ENCODE measurements at regions not wholly inside any gene's neighbourhood (a gene's known extent, or its start where the extent isn't known, plus 50 kb on each side); places are given as distances from the start of the nearest gene placed in this dataset.

DNA sequence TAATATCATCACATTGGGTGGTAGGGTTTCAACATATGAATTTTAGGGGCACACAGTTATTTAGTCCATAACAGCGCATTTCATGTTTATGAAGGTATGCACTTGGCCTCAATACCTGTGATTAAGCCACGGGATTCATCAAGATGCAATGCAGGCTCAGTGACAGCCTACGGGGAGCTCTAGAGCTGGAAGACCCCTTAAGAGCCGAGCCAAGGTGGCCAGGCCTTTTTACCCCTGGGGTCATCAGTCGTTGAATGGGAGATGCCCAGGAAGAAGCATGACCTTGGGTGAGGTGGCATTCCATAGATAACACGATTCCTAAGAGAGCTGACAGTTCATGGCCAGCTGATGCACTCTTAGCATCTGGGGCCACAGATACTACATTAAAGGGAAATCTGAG is 380.0 kb downstream of the ZNF536 start:
- H3K27ac Mint-ChIP-seq, result no peak overlapping the region
- no peaks in the 10 kb centered on the region for H3K27me3 Mint-ChIP-seq
- no peak for DNase-seq
- H3K9me3 Mint-ChIP-seq, result peaks cover 3 to 20% (median 12%) of the 10 kb centered on the region in 7 donors
- no peaks in the 10 kb centered on the region for H3K36me3 Mint-ChIP-seq
- ATAC-seq (ENCODE audit: low read depth in 2 of 2), result no peak
- no peaks in the 10 kb centered on the region for H3K4me1 Mint-ChIP-seq
- no peak overlapping the region for H3K4me3 Mint-ChIP-seq

- Mint-ChIP-seq H3K36me3 (no peaks in the 10 kb centered on the region), H3K27me3 (peaks cover 5 to 14% (median 11%) of the 10 kb centered on the region in 3 donors), H3K9me3 (peaks cover 2 to 21% (median 8%) of the 10 kb centered on the region in 7 donors), H3K27ac (no peak overlapping the region), H3K4me1 (no peaks in the 10 kb centered on the region), H3K4me3 (no peak overlapping the region)
- ATAC-seq (ENCODE audit: low read depth in 2 of 2) (no peak), DNase-seq (no peak)
These were observed 373.3 kb downstream of the ZNF536 start for GRCh38 chr19:30745476-30745985.

DNA sequence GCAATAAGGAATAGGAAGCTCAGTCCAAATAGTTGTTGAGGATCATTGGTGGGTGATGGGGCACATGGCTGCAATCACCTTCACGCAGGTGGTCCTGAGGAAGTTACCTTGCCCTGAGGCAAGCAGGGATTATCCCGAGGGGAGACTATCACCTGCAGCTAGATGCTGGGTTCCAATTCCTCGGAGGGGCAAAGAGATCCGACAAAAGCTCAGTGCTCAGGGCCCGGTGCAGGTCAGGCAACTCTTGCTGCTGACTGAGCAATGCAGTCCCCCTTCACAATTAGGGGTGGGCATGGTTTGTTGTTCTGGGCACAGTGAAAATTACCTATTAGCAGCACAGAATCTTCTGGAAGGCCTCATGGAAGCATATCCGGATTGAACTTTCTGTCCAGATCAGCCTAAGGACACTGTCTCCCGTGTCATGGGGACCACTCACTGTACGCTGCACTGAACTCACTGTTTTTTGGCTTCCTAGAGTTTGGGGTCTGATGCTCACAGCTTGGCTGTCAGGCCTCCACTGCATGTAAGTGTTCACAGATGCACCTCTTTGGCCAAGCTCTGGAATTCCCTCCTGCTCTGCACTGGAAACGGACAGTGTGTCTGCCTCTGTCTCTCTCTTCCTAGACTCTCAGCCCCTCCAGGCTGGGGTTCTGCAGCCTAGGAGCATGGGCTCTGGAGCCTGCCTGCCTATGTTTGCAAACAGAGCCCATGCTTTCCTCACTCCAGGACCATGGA is 372.7 kb downstream of the ZNF536 start:
- H3K9me3 Mint-ChIP-seq, result peaks cover 0 to 14% (median 3%) of the 10 kb centered on the region in 7 donors

DNA sequence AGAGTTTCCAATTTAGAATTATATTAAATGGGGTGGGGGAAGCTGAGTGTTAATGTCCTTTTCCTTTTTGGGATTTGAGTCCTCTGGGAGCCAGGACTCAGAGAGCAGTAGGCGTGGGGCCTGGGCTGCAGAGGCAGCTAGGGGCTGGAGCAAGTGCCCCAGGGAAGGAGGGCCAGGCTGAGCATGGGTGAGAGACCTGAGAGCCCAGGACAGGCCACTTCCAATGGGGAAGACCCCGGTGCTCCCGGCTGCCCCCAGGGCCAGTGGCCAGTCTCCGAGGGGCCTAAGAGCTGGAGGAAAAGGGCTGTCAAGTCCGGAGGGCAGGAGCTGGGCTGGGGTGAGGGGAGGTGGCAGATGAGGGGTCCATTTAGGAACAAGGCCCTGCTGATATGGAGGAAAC is 371.5 kb downstream of the ZNF536 start:
- Mint-ChIP-seq H3K9me3 (peaks cover 0 to 4% (median under 1%) of the 10 kb centered on the region in 7 donors), H3K27me3 (peaks cover 5 to 14% (median 11%) of the 10 kb centered on the region in 3 donors), H3K4me1 (no peaks in the 10 kb centered on the region), H3K27ac (no peak overlapping the region), H3K4me3 (no peak overlapping the region), H3K36me3 (no peaks in the 10 kb centered on the region)
- DNase-seq, result no peak
- ATAC-seq (ENCODE audit: low read depth in 2 of 2), result no peak

More for the DNA sequence above, 372.7 kb downstream of the ZNF536 start:
- no peak for ATAC-seq (ENCODE audit: low read depth in 2 of 2)
- peaks cover 5 to 14% (median 11%) of the 10 kb centered on the region in 3 donors for H3K27me3 Mint-ChIP-seq
- DNase-seq, result no peak
- no peaks in the 10 kb centered on the region for H3K4me1 Mint-ChIP-seq
- H3K36me3 Mint-ChIP-seq, result no peaks in the 10 kb centered on the region
- no peak overlapping the region for H3K4me3 Mint-ChIP-seq
- no peak overlapping the region for H3K27ac Mint-ChIP-seq

GRCh38 chr19:30743011-30743410 is 370.8 kb downstream of the ZNF536 start:
- Mint-ChIP-seq H3K27me3 (peaks cover 5 to 16% (median 14%) of the 10 kb centered on the region in 3 donors), H3K27ac (no peak overlapping the region), H3K4me1 (no peaks in the 10 kb centered on the region), H3K9me3 (peaks cover 0 to 4% (median 3%) of the 10 kb centered on the region in 7 donors), H3K36me3 (no peaks in the 10 kb centered on the region), H3K4me3 (no peak overlapping the region)
- ATAC-seq (ENCODE audit: low read depth in 2 of 2) (no peak), DNase-seq (no peak)

GRCh38 chr19:30742406-30742938 is 370.3 kb downstream of the ZNF536 start:
- Mint-ChIP-seq H3K27ac (no peak overlapping the region), H3K27me3 (peaks cover 5 to 16% (median 14%) of the 10 kb centered on the region in 3 donors), H3K36me3 (no peaks in the 10 kb centered on the region), H3K4me1 (no peaks in the 10 kb centered on the region), H3K9me3 (peaks cover 0 to 4% (median 3%) of the 10 kb centered on the region in 7 donors), H3K4me3 (no peak overlapping the region)
- DNase-seq (no peak), ATAC-seq (ENCODE audit: low read depth in 2 of 2) (no peak)

DNA sequence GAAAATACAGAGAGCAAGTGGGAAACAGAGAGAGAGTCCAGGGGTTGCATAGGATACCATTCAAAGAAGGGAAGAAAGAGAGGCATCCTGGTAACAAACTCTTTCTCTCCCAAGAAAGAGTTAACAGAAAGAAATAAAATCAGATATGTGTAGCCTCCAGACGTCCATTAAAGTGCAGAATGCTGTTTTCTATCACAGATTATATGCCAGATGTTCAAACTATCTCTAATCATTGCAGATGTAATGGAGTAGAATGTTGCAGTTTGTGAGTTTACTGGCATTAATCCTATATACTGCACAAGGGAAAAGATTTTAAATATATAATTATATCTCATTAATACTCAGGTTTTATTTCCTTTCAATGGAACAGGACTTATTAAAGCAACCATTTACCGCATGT is 369.4 kb downstream of the ZNF536 start:
- ATAC-seq (ENCODE audit: low read depth in 2 of 2) (no peak), DNase-seq (no peak)
- H3K4me3 Mint-ChIP-seq, result no peak overlapping the region
- peaks cover 5 to 16% (median 14%) of the 10 kb centered on the region in 3 donors for H3K27me3 Mint-ChIP-seq
- H3K27ac Mint-ChIP-seq, result no peak overlapping the region
- peaks cover 0 to 4% (median 2%) of the 10 kb centered on the region in 7 donors for H3K9me3 Mint-ChIP-seq
- H3K36me3 Mint-ChIP-seq, result no peaks in the 10 kb centered on the region
- H3K4me1 Mint-ChIP-seq, result no peaks in the 10 kb centered on the region

DNA sequence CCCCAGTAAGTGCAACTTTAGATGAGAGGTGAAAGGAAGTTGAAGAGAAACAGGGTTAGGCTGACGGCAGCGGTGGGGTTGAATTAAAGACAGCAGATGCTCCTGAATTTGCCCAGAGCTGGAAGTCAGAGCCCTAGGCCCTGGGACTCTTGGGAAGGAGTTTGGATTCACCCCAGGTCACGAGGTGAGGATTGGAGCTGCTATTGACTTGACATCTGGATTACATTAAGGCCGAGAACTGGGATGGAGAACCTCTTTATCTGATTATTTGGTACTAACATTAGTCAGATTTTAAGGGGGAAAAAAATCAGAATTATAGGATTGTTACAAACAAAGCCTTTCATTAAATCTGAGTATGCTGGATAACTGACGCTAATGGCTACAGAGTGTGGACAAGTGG is 367.2 kb downstream of the ZNF536 start:
- ATAC-seq (ENCODE audit: low read depth in 2 of 2), result no peak
- no peak for DNase-seq
- Mint-ChIP-seq H3K4me1 (no peaks in the 10 kb centered on the region), H3K4me3 (no peak overlapping the region), H3K27me3 (peaks cover 5 to 16% (median 14%) of the 10 kb centered on the region in 3 donors), H3K27ac (no peak overlapping the region), H3K36me3 (no peaks in the 10 kb centered on the region), H3K9me3 (peaks cover 0 to 3% (median 2%) of the 10 kb centered on the region in 7 donors)

DNA sequence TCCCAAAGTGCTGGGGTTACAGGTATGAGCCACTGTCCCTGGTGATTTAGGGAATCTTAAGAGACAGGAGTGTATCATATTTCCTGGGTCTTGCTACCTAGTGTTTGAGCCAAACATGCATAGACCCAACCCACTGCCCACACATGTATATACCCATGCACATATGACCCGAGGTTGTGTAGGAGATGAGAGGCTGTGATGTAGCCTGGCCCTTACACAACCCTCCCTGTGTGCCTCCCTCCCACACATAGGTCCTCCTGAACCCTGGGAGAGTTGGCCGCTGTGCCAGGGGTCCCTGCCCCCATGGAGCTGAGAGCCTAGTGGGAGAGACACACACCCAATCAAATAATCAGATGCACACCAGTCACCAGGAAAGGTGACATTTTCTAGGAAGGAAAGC is 365.9 kb downstream of the ZNF536 start:
- Mint-ChIP-seq H3K9me3 (peaks cover 0 to 3% (median 0%) of the 10 kb centered on the region in 7 donors), H3K4me1 (no peaks in the 10 kb centered on the region), H3K36me3 (no peaks in the 10 kb centered on the region), H3K27ac (no peak overlapping the region), H3K27me3 (peaks cover 5 to 10% (median 6%) of the 10 kb centered on the region in 3 donors), H3K4me3 (no peak overlapping the region)
- ATAC-seq (ENCODE audit: low read depth in 2 of 2) (no peak), DNase-seq (no peak)

GRCh38 chr19:30734669-30735068 is 362.5 kb downstream of the ZNF536 start:
- peak overlapping the region in 1 of 6 donors; percentile 6 for H3K27ac Mint-ChIP-seq
- peaks cover 0 to 3% (median 0%) of the 10 kb centered on the region in 7 donors for H3K9me3 Mint-ChIP-seq
- no peaks in the 10 kb centered on the region for H3K36me3 Mint-ChIP-seq
- peaks cover 0 to 5% (median 0%) of the 10 kb centered on the region in 3 donors for H3K27me3 Mint-ChIP-seq
- H3K4me1 Mint-ChIP-seq, result no peaks in the 10 kb centered on the region
- no peak overlapping the region for H3K4me3 Mint-ChIP-seq
- no peak for ATAC-seq (ENCODE audit: low read depth in 2 of 2)
- DNase-seq, result no peak

- ATAC-seq (ENCODE audit: low read depth in 2 of 2) (no peak), DNase-seq (no peak)
- Mint-ChIP-seq H3K4me1 (no peaks in the 10 kb centered on the region), H3K27me3 (peaks cover 0 to 5% (median 0%) of the 10 kb centered on the region in 3 donors), H3K27ac (no peak overlapping the region), H3K36me3 (no peaks in the 10 kb centered on the region), H3K9me3 (peaks cover 0 to 3% (median 0%) of the 10 kb centered on the region in 7 donors), H3K4me3 (peak overlapping the region in 1 of 8 donors; percentile 53)
These were observed 361.8 kb downstream of the ZNF536 start for GRCh38 chr19:30733826-30734550.

- DNase-seq (no peak), ATAC-seq (ENCODE audit: low read depth in 2 of 2) (no peak)
- Mint-ChIP-seq H3K9me3 (peaks cover 0 to 4% (median 0%) of the 10 kb centered on the region in 7 donors), H3K27me3 (no peaks in the 10 kb centered on the region), H3K27ac (no peak overlapping the region), H3K36me3 (no peaks in the 10 kb centered on the region), H3K4me1 (no peaks in the 10 kb centered on the region), H3K4me3 (no peak overlapping the region)
These were observed 359.4 kb downstream of the ZNF536 start for GRCh38 chr19:30731591-30731990.

- H3K27ac Mint-ChIP-seq, result no peak overlapping the region
- H3K27me3 Mint-ChIP-seq, result no peaks in the 10 kb centered on the region
- H3K4me3 Mint-ChIP-seq, result no peak overlapping the region
- H3K36me3 Mint-ChIP-seq, result no peaks in the 10 kb centered on the region
- H3K9me3 Mint-ChIP-seq, result peaks cover 0 to 4% (median 0%) of the 10 kb centered on the region in 7 donors
- no peak for DNase-seq
- no peak for ATAC-seq (ENCODE audit: low read depth in 2 of 2)
- H3K4me1 Mint-ChIP-seq, result no peaks in the 10 kb centered on the region
These were observed 357.3 kb downstream of the ZNF536 start for GRCh38 chr19:30729451-30729850.

All from naive B cell (primary cell).